ENCODE measurements at regions not wholly inside any gene's neighbourhood (a gene's known extent, or its start where the extent isn't known, plus 50 kb on each side); places are given as distances from the start of the nearest gene placed in this dataset.

GRCh38 chr12:13839365-13840336 lies 141.8 kb downstream of the GRIN2B start:
- DNase-seq: no peak

GRCh38 chr12:13836099-13836498 lies 145.3 kb downstream of the GRIN2B start:
- DNase-seq: no peak

GRCh38 chr12:13835652-13836051 lies 145.8 kb downstream of the GRIN2B start:
- no peak for DNase-seq

- DNase-seq: no peak
Measured at GRCh38 chr12:13834241-13834640, 147.2 kb downstream of the GRIN2B start.

- no peak for DNase-seq
Measured at GRCh38 chr12:13817131-13817530, 164.3 kb downstream of the GRIN2B start.

- DNase-seq: no peak
Measured at GRCh38 chr12:13816394-13816793, 165.0 kb downstream of the GRIN2B start.

GRCh38 chr12:13812168-13812567 lies 169.2 kb downstream of the GRIN2B start:
- DNase-seq: no peak

GRCh38 chr12:13811061-13811460 lies 170.3 kb downstream of the GRIN2B start:
- no peak for DNase-seq

- no peak for DNase-seq
Measured at GRCh38 chr12:13805041-13805440, 176.4 kb downstream of the GRIN2B start.

GRCh38 chr12:13801543-13801942 lies 179.9 kb downstream of the GRIN2B start:
- DNase-seq: no peak

- DNase-seq: no peak
Measured at GRCh38 chr12:13799574-13799973, 181.8 kb downstream of the GRIN2B start.

GRCh38 chr12:13798162-13798561 lies 183.2 kb downstream of the GRIN2B start:
- DNase-seq: no peak

GRCh38 chr12:13794706-13795105 lies 186.7 kb downstream of the GRIN2B start:
- DNase-seq: no peak

GRCh38 chr12:13790317-13790716 lies 191.1 kb downstream of the GRIN2B start:
- no peak for DNase-seq

GRCh38 chr12:13788626-13789025 lies 192.8 kb downstream of the GRIN2B start:
- DNase-seq: no peak

- DNase-seq: no peak
Measured at GRCh38 chr12:13786646-13787045, 194.8 kb downstream of the GRIN2B start.

- no peak for DNase-seq
Measured at GRCh38 chr12:13784504-13784903, 196.9 kb downstream of the GRIN2B start.

- DNase-seq: no peak
Measured at GRCh38 chr12:13780453-13780852, 200.9 kb downstream of the GRIN2B start.

GRCh38 chr12:13777374-13777773 lies 204.0 kb downstream of the GRIN2B start:
- DNase-seq: no peak

GRCh38 chr12:13772264-13772663 lies 209.1 kb downstream of the GRIN2B start:
- DNase-seq: no peak

GRCh38 chr12:13770576-13770975 lies 210.8 kb downstream of the GRIN2B start:
- DNase-seq: no peak

- no peak for DNase-seq
Measured at GRCh38 chr12:13769966-13770365, 211.4 kb downstream of the GRIN2B start.

- no peak for DNase-seq
Measured at GRCh38 chr12:13769273-13769672, 212.1 kb downstream of the GRIN2B start.

GRCh38 chr12:13764748-13765147 lies 216.7 kb downstream of the GRIN2B start:
- no peak for DNase-seq

GRCh38 chr12:13749389-13749788 lies 232.0 kb downstream of the GRIN2B start:
- no peak for DNase-seq
